GM12874 (cell line): ENCODE measurements at regions not wholly inside any gene's neighbourhood (a gene's known extent, or its start where the extent isn't known, plus 50 kb on each side); places are given as distances from the start of the nearest gene placed in this dataset.

Experiments
- CTCF ChIP-seq: IDR thresholded peaks from 2 replicates; pipeline ENCODE4 v1.5.1; 2011; ENCODE audit warnings: low read depth, mild to moderate bottlenecking, control low read depth, low read length, moderate library complexity; ENCODE audit not compliant: insufficient read depth

- no peak for TF ChIP-seq CTCF
Measured at GRCh38 chr6:27528714-27529113, 55.8 kb upstream of the ZNF184 start.
